Activated gamma-delta T cell (primary cell): ENCODE measurements at regions not wholly inside any gene's neighbourhood (a gene's known extent, or its start where the extent isn't known, plus 50 kb on each side); places are given as distances from the start of the nearest gene placed in this dataset.

ENCODE experiments used
- DNase-seq: peaks from one replicate; lab custom pipeline; 2025; lab: John Stamatoyannopoulos, UW

GRCh38 chr6:16078064-16078463, 50.8 kb upstream of the MYLIP start:
- no peak for DNase-seq

GRCh38 chr6:16069671-16070070, 59.2 kb upstream of the MYLIP start:
- DNase-seq: no peak

GRCh38 chr6:16069222-16069621, 59.7 kb upstream of the MYLIP start:
- DNase-seq: peak; percentile 9

GRCh38 chr6:16067568-16067967, 61.3 kb upstream of the MYLIP start:
- DNase-seq: no peak

DNA sequence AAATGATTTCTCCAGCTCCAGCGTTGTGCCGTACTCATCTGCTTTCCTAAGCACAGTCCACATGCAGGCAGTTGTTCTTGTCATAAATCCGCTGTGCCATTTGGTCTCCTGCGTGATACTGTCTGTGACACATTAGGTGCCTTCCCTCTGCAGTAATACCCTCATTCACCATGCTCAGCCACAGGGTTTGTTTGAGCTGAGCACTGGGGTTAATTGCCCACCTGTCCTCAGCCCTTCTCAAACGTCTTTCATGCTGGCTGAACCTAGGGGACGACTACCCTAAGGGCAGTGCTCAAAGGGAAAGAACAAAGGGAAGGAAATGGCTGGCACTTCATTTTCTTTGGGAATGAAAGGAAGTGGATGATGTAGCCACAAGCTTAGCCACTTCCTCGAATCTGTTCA, 64.2 kb upstream of the MYLIP start:
- no peak for DNase-seq

- DNase-seq: no peak
Observed at GRCh38 chr6:16063580-16063979, 65.3 kb upstream of the MYLIP start.

GRCh38 chr6:16061818-16062217, 67.1 kb upstream of the MYLIP start:
- DNase-seq: no peak

GRCh38 chr6:16060039-16060438, 68.8 kb upstream of the MYLIP start:
- DNase-seq: no peak

- no peak for DNase-seq
Observed at GRCh38 chr6:16059496-16059895, 69.4 kb upstream of the MYLIP start.

- DNase-seq: no peak
Observed at GRCh38 chr6:16058929-16059345, 69.9 kb upstream of the MYLIP start.

DNA sequence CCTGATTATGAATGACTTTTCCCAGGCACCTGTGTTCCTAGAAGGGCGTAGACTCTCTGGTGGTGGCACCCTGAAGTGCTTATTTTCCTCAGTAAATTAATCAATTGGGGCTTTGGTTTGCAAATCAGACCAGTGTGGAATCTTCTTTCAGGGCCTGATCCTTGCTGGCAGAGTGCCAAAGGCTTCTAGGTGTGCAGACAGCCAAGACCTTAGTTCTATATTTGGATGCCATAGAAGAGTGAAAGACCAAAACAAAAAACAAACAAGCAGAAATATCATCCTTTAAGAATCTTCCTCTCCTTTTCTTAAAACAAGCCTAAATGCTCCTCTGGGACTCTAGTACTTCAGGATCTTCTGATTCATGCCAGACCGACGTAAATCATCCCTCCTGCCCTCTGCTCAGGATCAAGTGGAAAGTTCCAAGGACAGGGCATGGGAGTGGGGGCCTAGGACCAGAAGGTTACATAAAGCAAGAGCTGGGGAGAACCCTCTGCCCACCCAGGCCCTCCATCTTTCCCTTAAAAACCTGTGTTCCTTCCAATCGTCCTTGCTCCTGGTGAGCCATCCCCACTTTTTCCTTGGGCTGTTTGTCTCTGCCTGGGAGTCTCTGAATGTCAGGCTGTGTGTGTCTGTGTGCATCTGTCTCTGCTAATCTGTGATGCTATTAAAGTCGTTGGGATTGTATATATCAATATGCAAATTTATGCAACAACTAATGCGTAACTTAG, 70.5 kb upstream of the MYLIP start:
- DNase-seq: no peak

GRCh38 chr6:16057446-16057845, 71.4 kb upstream of the MYLIP start:
- no peak for DNase-seq

GRCh38 chr6:16056263-16056870, 72.5 kb upstream of the MYLIP start:
- no peak for DNase-seq

DNA sequence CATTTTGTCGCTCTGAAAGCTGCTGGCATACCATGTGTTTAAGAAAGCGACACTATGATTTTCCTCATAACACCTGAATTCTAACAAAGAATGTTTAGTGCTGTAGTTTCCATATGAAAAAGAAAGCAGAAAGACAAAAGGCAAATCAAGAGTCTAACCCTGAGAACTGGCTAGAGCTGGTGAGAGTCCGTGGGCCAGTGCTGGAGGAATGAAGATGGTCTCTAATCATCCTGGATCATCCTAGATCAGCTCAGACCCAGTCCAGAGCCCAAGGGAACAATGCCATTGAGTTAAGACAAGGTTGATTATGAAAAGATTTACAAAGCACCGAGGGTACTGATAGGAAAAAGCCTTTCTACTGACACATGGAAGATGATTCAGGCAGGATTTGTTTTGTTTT, 73.0 kb upstream of the MYLIP start:
- no peak for DNase-seq

- DNase-seq: no peak
Observed at GRCh38 chr6:16049168-16049567, 79.7 kb upstream of the MYLIP start.

- DNase-seq: no peak
Observed at GRCh38 chr6:16048221-16048620, 80.7 kb upstream of the MYLIP start.

GRCh38 chr6:16047435-16047990, 81.4 kb upstream of the MYLIP start:
- DNase-seq: no peak

GRCh38 chr6:16045238-16045637, 83.6 kb upstream of the MYLIP start:
- no peak for DNase-seq

GRCh38 chr6:16044211-16044643, 84.7 kb upstream of the MYLIP start:
- no peak for DNase-seq

DNA sequence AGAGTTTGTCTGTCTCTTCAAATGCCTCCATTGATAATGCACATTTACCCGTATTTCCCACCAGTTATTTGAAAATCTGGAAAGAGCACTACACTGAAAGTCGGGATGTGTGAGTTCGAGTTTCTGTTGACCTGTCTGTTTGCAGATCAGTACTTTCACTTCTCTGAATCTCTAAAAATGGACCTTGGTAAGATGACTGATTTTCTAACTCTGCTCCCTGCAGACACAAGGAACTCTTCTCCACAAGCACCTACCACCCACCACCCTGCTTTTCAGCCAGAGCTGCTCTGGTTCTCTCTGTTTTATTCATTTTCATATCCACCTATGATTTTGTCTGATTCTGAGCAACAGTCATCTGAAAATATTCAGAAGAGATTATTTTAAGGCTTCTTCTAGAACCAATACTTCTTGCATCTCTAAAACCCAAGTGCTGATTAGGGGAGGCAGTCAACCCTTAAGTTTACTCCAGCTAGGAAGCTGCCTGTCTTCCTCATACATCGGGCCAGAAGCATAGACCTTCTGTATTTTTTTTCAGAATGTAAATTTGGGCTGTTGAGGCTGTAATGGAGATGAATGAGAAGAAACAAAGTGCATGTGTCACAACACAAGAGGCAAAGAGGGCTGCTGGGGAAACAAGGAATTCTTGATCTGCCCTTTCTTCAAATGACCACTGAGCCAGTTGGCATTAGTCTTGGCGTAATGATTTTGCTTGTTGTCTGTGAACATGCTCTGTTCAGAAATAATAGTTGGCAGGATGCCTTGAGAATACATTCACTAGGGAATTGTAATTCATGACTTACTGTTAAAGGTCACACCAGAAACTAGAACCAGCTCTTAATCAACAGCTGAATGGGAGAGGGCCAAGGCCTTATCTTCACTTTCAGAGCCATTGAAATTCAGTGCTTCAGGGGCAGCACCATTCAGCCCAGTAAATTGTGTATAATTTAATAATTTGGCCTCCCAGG, 85.4 kb upstream of the MYLIP start:
- no peak for DNase-seq

DNA sequence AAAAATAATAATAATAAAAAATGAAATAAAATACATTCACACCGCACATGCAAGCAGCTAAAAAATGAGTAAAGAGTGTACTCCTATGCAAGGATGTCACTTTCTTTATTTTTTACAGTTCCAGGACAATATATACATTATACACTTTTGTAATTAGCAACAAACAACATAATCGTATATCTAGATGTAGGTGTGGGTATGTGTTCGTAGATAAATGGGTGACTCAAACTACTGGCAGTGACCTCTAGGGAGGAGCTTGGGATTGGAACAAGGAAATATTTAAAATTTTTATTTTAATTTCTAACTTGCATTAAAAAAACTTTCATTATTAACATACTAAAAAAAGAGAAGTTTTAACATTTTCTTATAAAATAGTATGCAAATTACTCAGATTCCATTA, 86.1 kb upstream of the MYLIP start:
- DNase-seq: no peak

DNA sequence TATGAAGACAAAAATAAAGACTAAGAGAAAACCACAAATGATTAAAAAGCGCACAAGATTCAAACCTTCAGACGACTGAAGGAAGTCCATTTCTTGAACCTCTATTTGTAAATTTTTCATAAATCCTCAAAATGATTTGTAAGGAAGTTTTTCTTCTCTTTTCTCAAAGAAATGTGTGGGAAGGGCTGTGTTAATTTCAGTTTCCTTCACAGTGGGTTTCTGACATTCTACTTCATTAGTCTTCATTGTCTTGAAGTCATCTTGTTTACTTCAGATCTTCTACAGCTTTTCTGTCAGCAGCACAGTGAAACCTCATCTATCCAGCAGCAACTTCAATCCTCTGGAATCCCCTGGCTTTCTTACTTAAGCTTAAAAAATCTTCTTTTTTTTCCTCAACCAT, 87.6 kb upstream of the MYLIP start:
- DNase-seq: no peak
